Bronchial epithelial cell (primary cell): ENCODE measurements at regions not wholly inside any gene's neighbourhood (a gene's known extent, or its start where the extent isn't known, plus 50 kb on each side); places are given as distances from the start of the nearest gene placed in this dataset.

Experiments
- DNase-seq: peaks from one replicate; pipeline ENCODE4 v3.0.0-alpha.2; 2010; ENCODE audit warnings: low read depth
- FAIRE-seq: peaks from 2 replicates; lab custom pipeline; 2011; peaks lifted over from hg19 to GRCh38; lab: Jason Lieb, UNC
- H3K27me3 ChIP-seq: 2 replicates; pipeline ENCODE4 v1.5.1; 2011; ENCODE audit warnings: low read length; ENCODE audit not compliant: control insufficient read depth, insufficient read depth
- H3K36me3 ChIP-seq: 2 replicates; pipeline ENCODE4 v1.5.1; 2011; ENCODE audit warnings: low read length; ENCODE audit not compliant: control insufficient read depth, insufficient read depth
- H3K4me3 ChIP-seq: 2 replicates; pipeline ENCODE4 v1.5.1; 2011; ENCODE audit warnings: mild to moderate bottlenecking, low read depth, low read length, control low read depth
- CTCF ChIP-seq: IDR thresholded peaks from 2 replicates; pipeline ENCODE4 v1.5.1; 2011; ENCODE audit warnings: mild to moderate bottlenecking, moderate library complexity, low read length, control low read depth, inconsistent platforms; ENCODE audit not compliant: insufficient read depth, severe bottlenecking

- H3K4me3 ChIP-seq = no peak overlapping the region
- no peaks in the 10 kb centered on the region for H3K36me3 ChIP-seq
- no peak for DNase-seq
- no peak for FAIRE-seq
- H3K27me3 ChIP-seq = no peaks in the 10 kb centered on the region
- TF ChIP-seq CTCF = no peak
These were observed 599.9 kb downstream of the LMO4 start for GRCh38 chr1:87928623-87929022.

GRCh38 chr1:87929906-87930305, 601.2 kb downstream of the LMO4 start:
- DNase-seq (no peak), FAIRE-seq (no peak)
- no peak overlapping the region for H3K4me3 ChIP-seq
- TF ChIP-seq CTCF = no peak
- no peaks in the 10 kb centered on the region for H3K36me3 ChIP-seq
- no peaks in the 10 kb centered on the region for H3K27me3 ChIP-seq

GRCh38 chr1:87930796-87931195, 602.1 kb downstream of the LMO4 start:
- DNase-seq (no peak), FAIRE-seq (no peak)
- Histone ChIP-seq H3K36me3 (no peaks in the 10 kb centered on the region), H3K4me3 (no peak overlapping the region), H3K27me3 (no peaks in the 10 kb centered on the region)
- TF ChIP-seq CTCF = no peak

- FAIRE-seq (no peak), DNase-seq (no peak)
- H3K27me3 ChIP-seq = no peaks in the 10 kb centered on the region
- no peak for TF ChIP-seq CTCF
- H3K4me3 ChIP-seq = no peak overlapping the region
- H3K36me3 ChIP-seq = no peaks in the 10 kb centered on the region
These were observed 604.5 kb downstream of the LMO4 start for GRCh38 chr1:87933171-87933570.

- TF ChIP-seq CTCF = no peak
These were observed 606.5 kb downstream of the LMO4 start for GRCh38 chr1:87935130-87935529.

GRCh38 chr1:87937831-87938395, 609.2 kb downstream of the LMO4 start:
- FAIRE-seq (no peak), DNase-seq (no peak)
- no peaks in the 10 kb centered on the region for H3K27me3 ChIP-seq
- no peaks in the 10 kb centered on the region for H3K36me3 ChIP-seq
- H3K4me3 ChIP-seq = no peak overlapping the region
- TF ChIP-seq CTCF = no peak

More at GRCh38 chr1:87935130-87935529, 606.5 kb downstream of the LMO4 start:
- Histone ChIP-seq H3K4me3 (no peak overlapping the region), H3K36me3 (no peaks in the 10 kb centered on the region), H3K27me3 (no peaks in the 10 kb centered on the region)
- no peak for DNase-seq
- FAIRE-seq = no peak
